ENCODE measurements at regions not wholly inside any gene's neighbourhood (a gene's known extent, or its start where the extent isn't known, plus 50 kb on each side); places are given as distances from the start of the nearest gene placed in this dataset.

DNA sequence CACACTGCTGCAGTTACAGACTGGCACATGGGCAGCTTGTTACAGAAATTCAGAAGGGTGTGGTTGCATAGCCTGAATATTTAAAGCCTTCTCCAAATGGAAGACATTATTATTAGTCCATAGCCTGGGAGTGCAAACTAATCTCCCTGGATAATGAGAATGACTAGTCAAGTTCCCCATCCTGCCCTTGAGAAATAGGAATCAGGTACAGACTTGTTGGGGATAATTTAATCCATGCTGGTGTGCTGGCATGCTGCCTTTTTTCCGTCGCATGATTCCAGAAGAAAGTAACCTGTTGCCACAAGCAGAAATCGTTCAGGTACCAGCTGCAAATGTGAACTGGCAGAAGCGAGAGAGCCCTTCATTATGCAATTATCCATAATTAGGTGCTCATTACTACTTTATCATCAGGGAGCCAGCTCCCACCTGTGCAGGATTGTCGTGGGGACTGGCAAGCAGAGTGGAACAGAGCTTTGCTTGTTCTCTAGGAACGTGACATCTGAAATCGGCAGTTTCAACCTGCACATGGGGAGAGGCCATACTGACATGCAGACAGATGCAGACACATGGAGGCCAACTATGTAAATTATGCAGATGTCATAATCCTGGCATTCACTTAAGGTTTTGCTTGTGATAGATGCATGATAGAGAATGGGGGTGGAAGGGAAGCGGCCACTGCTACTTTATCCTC is 419.4 kb downstream of the PMP22 start:
- TF ChIP-seq, protein P1, sequence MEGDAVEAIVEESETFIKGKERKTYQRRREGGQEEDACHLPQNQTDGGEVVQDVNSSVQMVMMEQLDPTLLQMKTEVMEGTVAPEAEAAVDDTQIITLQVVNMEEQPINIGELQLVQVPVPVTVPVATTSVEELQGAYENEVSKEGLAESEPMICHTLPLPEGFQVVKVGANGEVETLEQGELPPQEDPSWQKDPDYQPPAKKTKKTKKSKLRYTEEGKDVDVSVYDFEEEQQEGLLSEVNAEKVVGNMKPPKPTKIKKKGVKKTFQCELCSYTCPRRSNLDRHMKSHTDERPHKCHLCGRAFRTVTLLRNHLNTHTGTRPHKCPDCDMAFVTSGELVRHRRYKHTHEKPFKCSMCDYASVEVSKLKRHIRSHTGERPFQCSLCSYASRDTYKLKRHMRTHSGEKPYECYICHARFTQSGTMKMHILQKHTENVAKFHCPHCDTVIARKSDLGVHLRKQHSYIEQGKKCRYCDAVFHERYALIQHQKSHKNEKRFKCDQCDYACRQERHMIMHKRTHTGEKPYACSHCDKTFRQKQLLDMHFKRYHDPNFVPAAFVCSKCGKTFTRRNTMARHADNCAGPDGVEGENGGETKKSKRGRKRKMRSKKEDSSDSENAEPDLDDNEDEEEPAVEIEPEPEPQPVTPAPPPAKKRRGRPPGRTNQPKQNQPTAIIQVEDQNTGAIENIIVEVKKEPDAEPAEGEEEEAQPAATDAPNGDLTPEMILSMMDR (IDR thresholded peaks at IDR 0.05; ENCODE audit: insufficient read depth, low read depth, low read length, missing control alignments): no peak
- H3K4me3 ChIP-seq (ENCODE audit: low read length): no peak overlapping the region
- DNase-seq (ENCODE audit: low read depth): peak; percentile 99

DNA sequence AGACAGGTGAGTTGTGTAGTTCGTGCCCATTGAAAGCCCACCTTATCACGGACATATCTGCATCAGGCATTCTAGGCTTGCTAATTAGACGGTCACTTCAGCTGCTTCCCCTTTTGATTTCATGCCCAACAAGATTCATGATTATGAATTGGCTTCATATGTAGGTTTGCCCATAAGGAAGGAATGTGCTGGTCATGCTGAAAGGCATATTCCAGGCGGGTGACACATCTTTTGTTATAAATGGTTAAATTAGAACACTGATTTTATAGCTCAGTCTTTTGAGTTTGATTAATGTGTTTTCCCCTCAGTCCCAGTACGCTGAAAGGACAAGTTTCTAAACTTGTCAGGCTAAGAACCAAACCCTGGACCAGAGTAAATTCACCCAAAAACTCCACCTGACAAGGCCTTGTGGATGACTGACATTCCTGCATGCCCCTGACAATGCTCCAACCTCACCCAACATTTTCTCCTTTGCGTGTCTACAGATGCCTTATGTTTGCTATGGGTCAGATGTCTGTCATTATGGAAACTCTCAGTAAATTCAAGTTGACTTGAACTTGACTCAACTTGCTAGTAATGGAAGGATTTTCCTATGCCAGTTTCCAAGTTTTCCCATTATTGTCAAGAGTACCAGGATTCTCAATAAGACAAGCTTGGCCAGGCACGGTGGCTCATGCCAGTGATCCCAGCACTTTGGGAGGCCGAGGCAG is 421.9 kb downstream of the PMP22 start:
- TF ChIP-seq, protein P1 (IDR thresholded peaks at IDR 0.05; ENCODE audit: insufficient read depth, low read depth, low read length, missing control alignments): no peak
- peak; percentile 84 for DNase-seq (ENCODE audit: low read depth)
- no peak overlapping the region for H3K4me3 ChIP-seq (ENCODE audit: low read length)

DNA sequence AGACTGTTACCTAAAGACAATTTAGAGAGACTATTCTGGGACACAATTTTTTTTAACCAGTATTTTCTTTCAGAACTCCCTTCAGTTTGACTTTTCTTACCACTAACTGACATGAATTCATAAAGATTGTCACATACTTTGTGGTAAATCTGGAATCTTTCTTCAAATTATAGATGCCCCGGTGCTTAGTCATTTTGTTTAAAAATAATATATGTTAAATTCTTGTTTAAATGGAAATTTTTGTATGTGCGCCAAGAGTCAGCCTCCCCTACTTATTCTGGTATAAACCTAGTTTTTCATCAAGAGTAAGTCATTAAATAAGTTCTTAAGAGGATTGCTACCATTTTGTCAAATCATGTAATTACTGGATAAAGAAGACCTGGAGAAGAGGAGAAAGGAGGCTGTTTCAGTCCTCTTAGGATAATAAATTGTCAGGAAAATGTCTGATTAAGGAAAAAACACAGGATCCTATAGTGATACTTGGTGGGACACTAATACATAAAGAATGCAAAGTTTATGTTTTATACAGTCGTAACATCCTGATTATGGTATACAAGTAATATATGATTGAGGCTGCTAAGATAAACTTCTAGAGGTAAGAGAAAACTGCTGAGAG is 424.4 kb downstream of the PMP22 start:
- H3K4me3 ChIP-seq (ENCODE audit: low read length): no peak overlapping the region
- DNase-seq (ENCODE audit: low read depth): peak; percentile 18
- TF ChIP-seq, protein P1 (IDR thresholded peaks at IDR 0.05; ENCODE audit: insufficient read depth, low read depth, low read length, missing control alignments): no peak

DNA sequence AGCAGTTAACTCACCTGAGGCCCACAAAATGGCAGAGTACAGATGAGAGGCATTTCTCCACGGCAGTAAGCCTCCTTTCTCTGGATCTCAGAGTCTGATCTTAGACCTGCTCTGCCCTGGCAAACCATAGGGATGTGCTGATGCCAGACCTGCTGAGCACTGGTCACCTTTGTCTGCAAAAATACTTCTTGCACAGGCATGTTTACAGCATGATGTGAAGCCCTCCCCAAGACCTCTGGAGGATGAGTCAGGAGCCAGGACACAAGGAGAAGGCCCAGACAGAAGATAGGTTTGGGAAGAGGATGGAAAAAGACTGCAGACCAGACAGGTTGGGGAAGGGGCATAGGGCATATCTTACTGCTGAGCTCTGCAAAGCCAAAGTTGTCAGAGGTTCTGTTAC is 426.6 kb downstream of the PMP22 start:
- no peak overlapping the region for H3K4me3 ChIP-seq (ENCODE audit: low read length)
- TF ChIP-seq, protein P1 (IDR thresholded peaks at IDR 0.05; ENCODE audit: insufficient read depth, low read depth, low read length, missing control alignments): no peak
- peak; percentile 59 for DNase-seq (ENCODE audit: low read depth)

DNA sequence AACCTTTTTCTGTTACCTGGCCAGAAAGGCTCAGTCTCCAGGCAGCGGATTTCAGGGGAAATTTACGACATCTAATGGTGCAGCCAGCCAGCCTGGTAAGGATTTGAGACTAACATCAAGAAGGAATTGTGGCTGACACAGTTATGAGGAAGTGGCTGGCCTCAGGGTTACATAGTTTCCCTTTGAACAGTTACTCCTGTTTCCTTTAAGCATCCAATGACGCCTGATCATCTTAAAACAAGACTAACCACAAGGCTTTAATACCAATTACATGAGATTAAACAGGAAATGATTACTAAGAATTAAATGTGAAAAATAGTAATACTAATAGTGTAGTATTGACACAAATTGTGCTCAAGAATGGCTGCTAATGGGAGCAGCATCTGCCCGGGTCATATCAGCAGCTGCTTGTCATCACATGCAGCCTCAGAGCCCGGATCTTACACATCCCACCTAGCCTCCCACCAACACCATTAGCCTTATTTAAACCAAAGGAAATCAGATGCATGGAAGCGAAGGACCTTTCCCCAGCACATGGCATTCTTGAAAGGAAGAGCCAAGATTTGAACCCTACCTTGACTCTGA is 431.8 kb downstream of the PMP22 start:
- DNase-seq (ENCODE audit: low read depth): peak; percentile 89
- TF ChIP-seq, protein P1 (IDR thresholded peaks at IDR 0.05; ENCODE audit: insufficient read depth, low read depth, low read length, missing control alignments): no peak
- no peak overlapping the region for H3K4me3 ChIP-seq (ENCODE audit: low read length)

DNA sequence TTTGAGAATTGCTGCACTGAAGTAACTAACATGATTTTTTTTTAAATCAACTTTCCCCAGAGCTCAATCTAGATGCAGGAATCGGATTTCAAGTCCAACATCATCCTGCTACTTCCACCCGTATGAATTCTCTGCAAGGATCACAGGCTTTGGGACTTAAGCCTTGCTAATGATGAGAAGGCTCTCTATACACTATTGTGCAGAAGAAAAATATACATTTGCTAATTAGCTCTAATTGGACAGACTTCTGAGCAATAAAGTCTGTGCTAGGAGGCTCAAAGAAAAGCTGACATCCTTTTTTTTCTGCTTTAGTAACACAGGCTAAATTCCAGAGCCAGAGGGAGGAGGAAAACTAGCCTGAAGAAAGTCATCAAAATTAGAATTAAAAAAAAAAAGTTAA is 433.6 kb downstream of the PMP22 start:
- TF ChIP-seq, protein P1 (IDR thresholded peaks at IDR 0.05; ENCODE audit: insufficient read depth, low read depth, low read length, missing control alignments): no peak
- no peak overlapping the region for H3K4me3 ChIP-seq (ENCODE audit: low read length)
- no peak for DNase-seq (ENCODE audit: low read depth)
